K562 (cell line): ENCODE measurements at regions not wholly inside any gene's neighbourhood (a gene's known extent, or its start where the extent isn't known, plus 50 kb on each side); places are given as distances from the start of the nearest gene placed in this dataset.

ENCODE experiments used
- ATAC-seq: fragments of 200-7000 bp; cut with Tn5 transposase; 3 replicates; pipeline ENCODE4 v1.9.1; 2020; ENCODE audit warnings: moderate library complexity
- BruUV-seq: library from RNA; stranded (reverse); fragments of 400-500 nt; replicated peaks from 2 replicates; lab custom pipeline; 2021; lab: Mats Ljungman, UMichigan
- CTCF ChIA-PET: fragments of 300-600 bp; formaldehyde crosslinking; extraction: SDS; loops from one replicate; lab custom pipeline; 2021; ENCODE audit warnings: low intra/inter-chr PET ratio; lab: Yijun Ruan, JAX
- POLR2A ChIA-PET: fragments of 300-600, 350-650 bp; sonication (Branson Sonifier 250); formaldehyde crosslinking; extraction: SDS; loops from one replicate; lab custom pipeline; 2021; ENCODE audit warnings: antibody characterized with exemption, inconsistent platforms; lab: Yijun Ruan, JAX
- DNase-seq, 4 experiments: peaks; one replicate each; pipeline versions ENCODE4 v3.0.0 to v3.0.0-alpha.2; 2011 to 2018; ENCODE audit warnings: low spot score in 3 of 4, mixed read lengths in 3 of 4; ENCODE audit errors: extremely low read depth in 1 of 4
- FAIRE-seq: peaks from 2 replicates; lab custom pipeline; 2011; peaks lifted over from hg19 to GRCh38; lab: Jason Lieb, UNC
- H2AFZ ChIP-seq: 2 replicates; pipeline ENCODE4 v1.6.0; 2011; ENCODE audit warnings: low read depth, low read length, control low read depth, inconsistent platforms
- H3K27ac ChIP-seq: fragments of 200-600 bp; 3 replicates; pipeline ENCODE4 v1.8.0; 2011; ENCODE audit warnings: low read depth, mild to moderate bottlenecking, control low read depth, inconsistent platforms, low read length, moderate library complexity, mixed read lengths; ENCODE audit errors: extremely low read depth
- H3K27me3 ChIP-seq, 2 experiments: fragments of 300-600 bp in 1 of 2; 2 replicates in 1 of 2; 3 replicates in 1 of 2; pipeline versions ENCODE4 v1.6.0 to v1.8.0; 2011; ENCODE audit warnings: inconsistent platforms in 2 of 2, low read length in 2 of 2, mild to moderate bottlenecking in 1 of 2, mixed read lengths in 1 of 2, moderate library complexity in 1 of 2; ENCODE audit not compliant: control insufficient read depth in 2 of 2, insufficient read depth in 2 of 2
- H3K36me3 ChIP-seq: fragments of 300-600 bp; 3 replicates; pipeline ENCODE4 v1.8.0; 2011; ENCODE audit warnings: mild to moderate bottlenecking, low read length, inconsistent platforms; ENCODE audit not compliant: control insufficient read depth, insufficient read depth
- H3K4me1 ChIP-seq, 2 experiments: fragments of 200-600 bp in 1 of 2; replicated peaks in 1 of 2; 2 replicates in 1 of 2; 3 replicates in 1 of 2; pipeline versions ENCODE4 v1.5.1 to v1.8.0; 2011; ENCODE audit warnings: inconsistent platforms in 2 of 2, low read length in 2 of 2, mild to moderate bottlenecking in 1 of 2, mixed read lengths in 1 of 2, moderate library complexity in 1 of 2; ENCODE audit not compliant: control insufficient read depth in 2 of 2, insufficient read depth in 2 of 2
- H3K4me2 ChIP-seq: 2 replicates; pipeline ENCODE4 v1.6.1; 2011; ENCODE audit warnings: low read length, control low read depth, inconsistent platforms, mixed read lengths; ENCODE audit not compliant: insufficient read depth
- H3K4me3 ChIP-seq: fragments of 200-600 bp; sonication (generic), shearing (Covaris generic); 2 replicates; pipeline ENCODE4 v1.5.1; 2016; ENCODE audit warnings: control low read depth, inconsistent platforms
- H3K79me2 ChIP-seq: fragments of 200-600 bp; 3 replicates; pipeline ENCODE4 v1.8.0; 2011; ENCODE audit warnings: low read length, inconsistent platforms; ENCODE audit not compliant: control insufficient read depth, insufficient read depth
- H3K9ac ChIP-seq, 2 experiments: 2 replicates each; pipeline versions ENCODE4 v1.6.0 to v1.6.1; 2011; ENCODE audit warnings: low read depth in 2 of 2, low read length in 2 of 2, control low read depth in 1 of 2, inconsistent platforms in 1 of 2, mild to moderate bottlenecking in 1 of 2, mixed read lengths in 1 of 2; ENCODE audit not compliant: insufficient read depth in 1 of 2
- H3K9me1 ChIP-seq: one replicate; pipeline ENCODE4 v1.6.0; 2011; ENCODE audit warnings: inconsistent platforms, mild to moderate bottlenecking, low read length, moderate library complexity; ENCODE audit not compliant: control insufficient read depth, insufficient read depth
- H3K9me3 ChIP-seq: replicated peaks from 2 replicates; pipeline ENCODE4 v1.5.1; 2011; ENCODE audit warnings: low read depth, low read length, inconsistent platforms; ENCODE audit not compliant: control insufficient read depth, insufficient read depth
- H4K20me1 ChIP-seq: replicated peaks from 2 replicates; pipeline ENCODE4 v1.6.1; 2011; ENCODE audit warnings: low read length, inconsistent platforms, mixed read lengths; ENCODE audit not compliant: control insufficient read depth, insufficient read depth
- ATF2 ChIP-seq: sonication (generic); formaldehyde crosslinking; IDR thresholded peaks from 2 replicates; pipeline ENCODE4 v1.8.1; 2022; ENCODE audit warnings: missing genetic modification reagents
- C11orf30 ChIP-seq: fragments of 450-650 bp; IDR thresholded peaks from 2 replicates; pipeline ENCODE4 v1.6.1; 2016; ENCODE audit warnings: low read depth, mild to moderate bottlenecking
- CBX5 ChIP-seq: IDR thresholded peaks from 2 replicates; pipeline ENCODE4 v1.6.1; 2014; ENCODE audit warnings: low read depth, borderline replicate concordance
- EP400 ChIP-seq: fragments of 450-650 bp; IDR thresholded peaks from 2 replicates; pipeline ENCODE4 v1.6.1; 2017; ENCODE audit warnings: antibody characterized with exemption, mild to moderate bottlenecking, moderate library complexity
- HOXB6 ChIP-seq: fragments of 250-450 bp; sonication (Bioruptor Pico); IDR thresholded peaks from 2 replicates; pipeline ENCODE4 v1.5.1; 2022; ENCODE audit warnings: mild to moderate bottlenecking, borderline replicate concordance
- MED1 ChIP-seq: sonication (generic); formaldehyde crosslinking; IDR thresholded peaks from 2 replicates; pipeline ENCODE4 v1.8.1; 2023; ENCODE audit warnings: missing genetic modification reagents, borderline replicate concordance
- RAD51 ChIP-seq: fragments of 450-650 bp; IDR thresholded peaks from 2 replicates; pipeline ENCODE4 v1.7.1; 2016; ENCODE audit warnings: low read depth, mild to moderate bottlenecking, borderline replicate concordance
- RBM22 ChIP-seq: fragments of 200-400 bp; formaldehyde crosslinking; IDR thresholded peaks from 2 replicates; pipeline ENCODE4 v1.6.1; 2018; ENCODE audit warnings: low read length, low read depth; ENCODE audit not compliant: poor library complexity, severe bottlenecking
- REST ChIP-seq, 2 experiments: fragments of 450-650 bp; formaldehyde crosslinking in 1 of 2; IDR thresholded peaks; 2 replicates each; pipeline versions ENCODE4 v1.4.0 to v1.6.1; 2014 to 2020; ENCODE audit warnings: mild to moderate bottlenecking in 2 of 2, borderline replicate concordance in 1 of 2, low read depth in 1 of 2
- RHOXF2B ChIP-seq: fragments of 250-450 bp; sonication (Bioruptor Pico); conservative IDR thresholded peaks from 2 replicates; pipeline ENCODE4 v1.5.1; 2021
- RNF2 ChIP-seq: sonication (generic); IDR thresholded peaks from 2 replicates; pipeline ENCODE4 v1.6.1; 2016
- SMARCA5 ChIP-seq: fragments of 450-650 bp; IDR thresholded peaks from 2 replicates; pipeline ENCODE4 v1.6.1; 2016
- SNIP1 ChIP-seq: fragments of 450-650 bp; IDR thresholded peaks from 2 replicates; pipeline ENCODE4 v1.7.1; 2017; ENCODE audit warnings: low read depth, mild to moderate bottlenecking
- TGIF2 ChIP-seq: sonication (generic); formaldehyde crosslinking; IDR thresholded peaks from 2 replicates; pipeline ENCODE4 v1.8.1; 2022; ENCODE audit warnings: mild to moderate bottlenecking, missing genetic modification reagents, moderate library complexity
- XRCC3 ChIP-seq: fragments of 450-650 bp; IDR thresholded peaks from 2 replicates; pipeline ENCODE4 v1.6.1; 2017; ENCODE audit warnings: mild to moderate bottlenecking, moderate library complexity
- WGBS: fragments of 100-300 bp; shearing (Covaris generic); methylation state at CpG from one replicate; pipeline ENCODE4 v1.1.6; 2016; ENCODE audit warnings: low coverage, mixed read lengths; ENCODE audit not compliant: insufficient coverage; ENCODE audit errors: missing lambda C conversion rate; 5-methylcytosine and 5-hydroxymethylcytosine counted together
- in situ Hi-C: fragments of 300-500 bp; cut with MboI; formaldehyde crosslinking; loops from 4 replicates; pipeline ENCODE4 v1.15.0; 2018; ENCODE audit warnings: inconsistent platforms, mixed read lengths
- intact Hi-C: fragments of 100-400 bp; cut with micrococcal nuclease; formaldehyde crosslinking; loops from 2 replicates; pipeline ENCODE4 v1.14.2; 2022
- TF ChIP-seq, protein P1 (sequence below): fragments of 250-450 bp; sonication (Bioruptor Pico); IDR thresholded peaks from 2 replicates; pipeline ENCODE4 v1.8.0; 2022; ENCODE audit warnings: moderate library complexity, mild to moderate bottlenecking, inconsistent platforms

DNA sequence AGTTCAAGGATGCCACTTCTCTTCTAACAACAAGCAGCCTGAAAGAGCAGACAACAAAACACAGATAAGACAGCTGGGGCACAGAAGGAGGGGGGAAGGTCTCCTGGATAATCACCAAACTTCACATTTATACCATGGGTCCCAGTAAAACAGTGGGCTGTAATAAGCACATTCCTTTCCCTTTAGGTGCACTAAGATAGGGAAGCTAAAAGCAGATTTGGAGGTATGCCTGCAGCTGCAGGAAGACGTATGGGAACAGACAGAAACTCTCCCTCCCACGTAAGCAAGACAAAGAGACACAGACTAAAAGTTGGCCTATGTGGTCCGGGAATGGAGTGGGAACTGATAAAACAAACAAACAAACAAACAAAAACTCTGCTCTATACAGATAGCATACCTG, 612.1 kb downstream of the MRPL39 start:
- Histone ChIP-seq H2AFZ (no peak overlapping the region), H3K9ac (no peak overlapping the region), H4K20me1 (no peaks in the 10 kb centered on the region), H3K9me3 (no peaks in the 10 kb centered on the region), H3K4me3 (no peak overlapping the region), H3K36me3 (no peaks in the 10 kb centered on the region), H3K9me1 (no peaks in the 10 kb centered on the region), H3K4me1 (no peaks in the 10 kb centered on the region), H3K27ac (no peak overlapping the region), H3K4me2 (no peak overlapping the region), H3K79me2 (no peaks in the 10 kb centered on the region), H3K27me3 (no peaks in the 10 kb centered on the region)
- ATAC-seq (no peak), DNase-seq (no peak), FAIRE-seq (no peak)
- ChIA-PET CTCF (no interaction called here), POLR2A (no interaction called here)
- no TSS peak for BruUV-seq
- intact Hi-C loops (no loop called here), in situ Hi-C loops (no loop called here)
- 0% methylated on average over 3 of the region's 3 CpGs for WGBS
- no peak for TF ChIP-seq SMARCA5
- TF ChIP-seq, protein P1, sequence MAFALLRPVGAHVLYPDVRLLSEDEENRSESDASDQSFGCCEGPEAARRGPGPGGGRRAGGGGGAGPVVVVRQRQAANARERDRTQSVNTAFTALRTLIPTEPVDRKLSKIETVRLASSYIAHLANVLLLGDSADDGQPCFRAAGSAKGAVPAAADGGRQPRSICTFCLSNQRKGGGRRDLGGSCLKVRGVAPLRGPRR (CRISPR knock-in tag), result no peak
- no peak for TF ChIP-seq RAD51
- no peak for TF ChIP-seq SNIP1
- no peak for TF ChIP-seq RNF2
- TF ChIP-seq CBX5, result no peak
- TF ChIP-seq XRCC3, result no peak
- TF ChIP-seq ATF2 (CRISPR knock-in tag), result no peak
- no peak for TF ChIP-seq MED1
- no peak for TF ChIP-seq C11orf30
- TF ChIP-seq RBM22, result no peak
- TF ChIP-seq HOXB6 (CRISPR knock-in tag), result no peak
- no peak for TF ChIP-seq REST (IDR thresholded peaks at IDR 0.05; ENCODE audit: borderline replicate concordance)
- TF ChIP-seq REST (CRISPR knock-in tag; IDR thresholded peaks at IDR 0.05; ENCODE audit: low read depth), result no peak
- no peak for TF ChIP-seq EP400
- TF ChIP-seq RHOXF2B (CRISPR knock-in tag), result no peak
- TF ChIP-seq TGIF2, result no peak
